ENCODE measurements at regions not wholly inside any gene's neighbourhood (a gene's known extent, or its start where the extent isn't known, plus 50 kb on each side); places are given as distances from the start of the nearest gene placed in this dataset.

DNA sequence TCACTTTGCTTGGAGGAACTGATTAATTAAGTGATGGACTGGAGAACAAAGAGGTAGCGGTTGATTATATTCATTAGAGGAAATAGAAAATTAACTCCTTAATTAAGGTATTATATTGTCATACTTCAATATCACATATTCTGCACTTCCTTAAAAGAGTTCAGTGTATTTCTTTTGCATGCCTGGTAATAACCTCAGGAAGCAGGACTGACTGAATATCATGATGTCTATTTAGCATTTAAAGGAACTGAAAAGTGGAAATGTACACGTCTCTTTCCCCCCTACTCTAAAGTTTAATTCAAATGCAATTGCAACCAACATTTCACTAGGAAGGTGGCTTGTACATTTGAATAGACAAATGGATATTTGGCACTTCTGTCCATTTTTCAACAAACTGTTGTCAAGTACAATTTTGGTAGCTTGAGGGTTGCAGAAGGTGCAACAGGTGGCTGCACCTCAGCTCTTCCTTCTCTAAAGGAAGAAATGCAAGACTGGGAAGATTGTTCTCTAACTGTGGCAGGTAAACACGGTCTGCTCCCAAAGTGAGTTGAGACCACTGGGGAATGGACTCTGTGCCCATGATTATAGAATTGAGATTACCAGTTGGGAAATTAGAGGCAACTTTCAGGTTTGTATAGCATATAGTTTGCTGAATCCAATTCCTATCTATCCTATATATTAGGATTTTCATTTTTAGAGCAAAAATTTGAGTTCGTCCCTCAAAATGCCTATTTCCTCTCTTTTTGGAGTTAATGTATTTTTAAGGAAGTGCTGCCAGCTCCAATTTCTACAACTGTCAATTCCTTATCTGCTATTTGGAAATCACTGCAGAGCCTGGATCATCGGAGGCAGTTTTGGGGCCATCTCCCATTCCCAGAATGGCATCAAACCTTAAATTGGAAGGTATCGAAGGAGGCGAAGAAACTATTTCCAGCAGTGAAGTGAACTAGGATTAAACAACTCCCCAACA, 98.9 kb upstream of the TAF11L2 start:
- no peak for DNase-seq (ENCODE audit: low read depth)

DNA sequence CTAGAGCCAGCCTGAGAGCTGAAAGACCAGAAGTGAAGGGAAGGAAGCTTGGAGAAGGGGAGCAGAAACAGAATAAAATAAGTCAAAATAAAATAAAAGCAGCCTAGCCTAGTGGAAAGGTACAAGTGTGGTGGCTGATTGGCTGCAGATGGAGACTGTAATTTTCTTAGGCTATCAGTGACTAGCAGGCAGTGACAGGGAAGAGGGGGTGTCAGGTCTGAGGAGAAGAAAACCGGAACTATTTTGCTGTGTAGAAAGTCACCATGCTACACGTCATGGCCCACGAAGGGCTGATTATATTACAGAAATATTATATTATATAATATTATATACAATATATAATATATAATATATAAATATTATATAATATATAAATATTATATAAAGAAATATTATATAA, 98.1 kb upstream of the TAF11L2 start:
- TF ChIP-seq, protein P1, sequence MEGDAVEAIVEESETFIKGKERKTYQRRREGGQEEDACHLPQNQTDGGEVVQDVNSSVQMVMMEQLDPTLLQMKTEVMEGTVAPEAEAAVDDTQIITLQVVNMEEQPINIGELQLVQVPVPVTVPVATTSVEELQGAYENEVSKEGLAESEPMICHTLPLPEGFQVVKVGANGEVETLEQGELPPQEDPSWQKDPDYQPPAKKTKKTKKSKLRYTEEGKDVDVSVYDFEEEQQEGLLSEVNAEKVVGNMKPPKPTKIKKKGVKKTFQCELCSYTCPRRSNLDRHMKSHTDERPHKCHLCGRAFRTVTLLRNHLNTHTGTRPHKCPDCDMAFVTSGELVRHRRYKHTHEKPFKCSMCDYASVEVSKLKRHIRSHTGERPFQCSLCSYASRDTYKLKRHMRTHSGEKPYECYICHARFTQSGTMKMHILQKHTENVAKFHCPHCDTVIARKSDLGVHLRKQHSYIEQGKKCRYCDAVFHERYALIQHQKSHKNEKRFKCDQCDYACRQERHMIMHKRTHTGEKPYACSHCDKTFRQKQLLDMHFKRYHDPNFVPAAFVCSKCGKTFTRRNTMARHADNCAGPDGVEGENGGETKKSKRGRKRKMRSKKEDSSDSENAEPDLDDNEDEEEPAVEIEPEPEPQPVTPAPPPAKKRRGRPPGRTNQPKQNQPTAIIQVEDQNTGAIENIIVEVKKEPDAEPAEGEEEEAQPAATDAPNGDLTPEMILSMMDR (IDR thresholded peaks at IDR 0.05; ENCODE audit: insufficient read depth, low read depth, low read length), result no peak
- DNase-seq (ENCODE audit: low read depth), result no peak
- no peak overlapping the region for H3K4me3 ChIP-seq (ENCODE audit: low read depth, low read length)

More for the DNA sequence above, 98.9 kb upstream of the TAF11L2 start:
- TF ChIP-seq, protein P1 (IDR thresholded peaks at IDR 0.05; ENCODE audit: insufficient read depth, low read depth, low read length), result no peak
- no peak overlapping the region for H3K4me3 ChIP-seq (ENCODE audit: low read depth, low read length)

DNA sequence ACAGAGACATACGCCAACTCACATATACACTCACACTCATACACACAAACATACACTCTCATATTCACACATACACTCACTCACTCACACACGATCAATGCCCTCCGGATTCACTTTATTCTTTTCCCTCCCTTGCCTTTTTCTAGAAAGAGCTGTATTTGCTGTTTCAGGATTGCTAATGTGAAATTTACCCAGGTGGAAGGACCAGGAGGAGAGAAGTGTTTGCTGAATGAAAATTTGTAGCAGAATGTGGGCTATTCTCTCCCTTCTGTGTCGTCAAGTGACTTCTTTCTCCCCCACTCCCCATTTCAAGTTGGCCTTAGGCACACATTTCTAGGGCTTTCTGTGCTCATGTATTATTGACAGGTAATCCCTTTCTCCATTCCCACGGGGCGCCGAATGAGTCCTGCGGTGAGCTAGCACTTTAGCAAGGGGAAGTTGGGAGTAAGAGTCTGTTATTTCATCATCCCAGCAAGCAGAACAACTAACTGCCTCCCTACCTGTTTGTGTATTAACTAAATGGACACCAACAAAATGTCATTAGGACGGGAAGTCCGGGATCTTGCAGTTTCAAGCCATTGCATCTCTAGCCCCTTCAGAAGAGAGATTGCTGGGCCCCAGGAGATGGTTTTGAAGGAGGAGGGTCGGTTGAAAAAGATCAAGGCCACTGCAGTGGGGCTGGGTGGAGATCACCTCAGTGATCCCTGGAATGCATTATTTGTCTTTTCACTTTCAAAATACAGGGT, 97.1 kb upstream of the TAF11L2 start:
- no peak for DNase-seq (ENCODE audit: low read depth)
- TF ChIP-seq, protein P1 (IDR thresholded peaks at IDR 0.05; ENCODE audit: insufficient read depth, low read depth, low read length), result no peak
- H3K4me3 ChIP-seq (ENCODE audit: low read depth, low read length), result no peak overlapping the region

DNA sequence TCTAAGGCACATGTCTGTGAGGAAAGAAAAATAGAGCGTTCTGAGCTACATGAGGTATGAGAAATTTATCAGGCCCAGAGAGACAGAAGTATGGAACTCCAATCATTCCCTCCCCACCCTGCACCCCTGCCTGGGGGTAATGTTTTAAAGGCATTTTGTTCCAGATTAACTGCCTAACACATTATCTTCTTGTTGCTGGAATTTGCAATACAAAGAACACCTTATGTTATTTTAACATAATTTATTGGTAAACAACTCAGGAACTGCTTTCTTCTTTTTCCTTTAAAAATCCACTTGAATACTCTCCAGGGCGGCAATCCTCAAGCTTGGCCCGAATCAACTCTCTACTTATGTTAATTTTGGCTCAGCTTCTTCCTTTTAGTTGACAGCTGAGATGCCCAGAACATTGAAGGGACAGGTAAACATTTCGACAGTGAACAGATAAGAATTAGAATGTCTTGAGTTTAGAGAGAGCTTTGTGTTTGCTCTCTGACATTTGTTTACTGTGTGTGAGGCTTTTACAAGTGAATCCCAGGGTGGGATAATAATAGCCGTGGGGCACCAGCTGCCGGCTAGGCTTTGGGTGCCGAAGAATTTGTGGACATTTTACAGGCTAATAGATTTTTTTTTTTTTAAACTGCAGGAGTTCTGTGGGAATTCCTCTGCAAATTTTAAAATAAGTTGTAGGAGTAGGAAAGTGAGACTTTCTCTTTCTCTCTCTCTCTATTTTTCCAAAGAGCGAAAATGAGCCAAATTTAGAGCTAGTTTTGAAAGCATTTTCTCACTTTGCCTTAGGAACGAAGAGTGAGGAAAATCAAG, 96.4 kb upstream of the TAF11L2 start:
- no peak overlapping the region for H3K4me3 ChIP-seq (ENCODE audit: low read depth, low read length)
- peak; percentile 67 for DNase-seq (ENCODE audit: low read depth)
- TF ChIP-seq, protein P1 (IDR thresholded peaks at IDR 0.05; ENCODE audit: insufficient read depth, low read depth, low read length), result no peak

DNA sequence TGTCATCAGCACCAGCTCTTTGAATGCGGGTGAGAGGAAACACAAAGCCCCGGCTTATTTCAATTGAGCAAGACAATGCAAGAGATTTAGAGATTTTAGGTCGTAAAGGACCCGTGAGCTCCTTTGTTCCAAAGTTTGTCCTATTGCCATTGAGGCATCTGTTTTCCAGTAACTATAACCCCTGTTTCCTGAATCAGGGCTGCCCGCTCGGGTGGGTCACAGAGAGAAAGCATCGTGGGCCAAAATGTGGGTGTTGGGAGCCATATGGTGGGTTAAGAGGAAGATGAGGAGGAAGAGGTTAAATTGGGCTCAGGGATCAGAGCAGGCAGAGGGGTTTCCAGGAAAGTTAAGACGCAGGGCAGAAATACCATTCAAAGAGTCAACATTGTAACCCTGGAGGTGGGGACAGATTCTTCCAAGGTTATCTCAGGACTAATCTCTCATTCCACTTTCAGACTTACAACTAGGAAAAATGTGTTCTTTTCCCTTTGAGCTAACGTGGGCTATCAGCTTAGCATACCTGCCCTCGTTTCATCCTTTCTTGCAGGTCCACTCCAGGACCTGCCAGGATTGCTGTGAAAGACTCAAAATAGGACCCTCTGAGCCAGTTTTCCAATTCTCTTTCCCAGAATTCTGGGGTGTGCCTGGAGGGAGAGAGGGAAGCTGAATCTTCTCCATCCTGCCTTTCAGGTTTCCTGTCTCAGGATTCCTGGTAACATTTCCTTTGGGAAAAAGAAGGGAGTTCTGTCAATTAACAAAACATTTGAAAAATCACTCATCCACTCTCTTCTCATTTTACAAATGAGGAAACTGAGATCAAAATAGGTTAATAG, 95.5 kb upstream of the TAF11L2 start:
- no peak overlapping the region for H3K4me3 ChIP-seq (ENCODE audit: low read depth, low read length)
- DNase-seq (ENCODE audit: low read depth), result no peak
- TF ChIP-seq, protein P1 (IDR thresholded peaks at IDR 0.05; ENCODE audit: insufficient read depth, low read depth, low read length), result no peak

Data from fibroblast of villous mesenchyme (primary cell).